Superior temporal gyrus (tissue), 1 donor: ENCODE measurements at regions not wholly inside any gene's neighbourhood (a gene's known extent, or its start where the extent isn't known, plus 50 kb on each side); places are given as distances from the start of the nearest gene placed in this dataset.
A peak's percentile ranks its signal among the peaks of the same experiment; 100 is the strongest.

Source experiments
- DNase-seq: peaks from one replicate; pipeline ENCODE4 v3.0.0-alpha.2; 2016; ENCODE audit errors: extremely low spot score

- no peak for DNase-seq
These were observed 151.8 kb upstream of the NCAM1 start for GRCh38 chr11:112809429-112809828.

- DNase-seq, result no peak
These were observed 150.3 kb upstream of the NCAM1 start for GRCh38 chr11:112810951-112811350.

- DNase-seq, result no peak
These were observed 149.4 kb upstream of the NCAM1 start for GRCh38 chr11:112811783-112812182.

GRCh38 chr11:112812729-112813128, 148.5 kb upstream of the NCAM1 start:
- no peak for DNase-seq

- DNase-seq, result no peak
These were observed 147.1 kb upstream of the NCAM1 start for GRCh38 chr11:112814168-112814567.

GRCh38 chr11:112817376-112817775, 143.8 kb upstream of the NCAM1 start:
- DNase-seq, result no peak

- DNase-seq, result no peak
These were observed 138.5 kb upstream of the NCAM1 start for GRCh38 chr11:112822478-112823274.

GRCh38 chr11:112826026-112826425, 135.2 kb upstream of the NCAM1 start:
- no peak for DNase-seq

GRCh38 chr11:112826788-112827187, 134.4 kb upstream of the NCAM1 start:
- DNase-seq, result no peak

- no peak for DNase-seq
These were observed 132.8 kb upstream of the NCAM1 start for GRCh38 chr11:112828421-112828820.

- DNase-seq, result no peak
These were observed 131.1 kb upstream of the NCAM1 start for GRCh38 chr11:112829971-112830654.

- no peak for DNase-seq
These were observed 130.2 kb upstream of the NCAM1 start for GRCh38 chr11:112831041-112831440.

GRCh38 chr11:112831969-112832766, 129.1 kb upstream of the NCAM1 start:
- DNase-seq, result no peak

GRCh38 chr11:112834277-112834755, 126.9 kb upstream of the NCAM1 start:
- DNase-seq, result peak; percentile 78

GRCh38 chr11:112835591-112836255, 125.5 kb upstream of the NCAM1 start:
- no peak for DNase-seq

GRCh38 chr11:112836256-112836602, 125.0 kb upstream of the NCAM1 start:
- no peak for DNase-seq

- DNase-seq, result peak; percentile 87
These were observed 123.9 kb upstream of the NCAM1 start for GRCh38 chr11:112837162-112837826.

GRCh38 chr11:112839051-112839450, 122.2 kb upstream of the NCAM1 start:
- no peak for DNase-seq

- DNase-seq, result no peak
These were observed 119.5 kb upstream of the NCAM1 start for GRCh38 chr11:112841729-112842128.

- DNase-seq, result no peak
These were observed 119.1 kb upstream of the NCAM1 start for GRCh38 chr11:112842151-112842550.

- DNase-seq, result peak; percentile 97
These were observed 116.7 kb upstream of the NCAM1 start for GRCh38 chr11:112844517-112844916.
